ENCODE measurements at regions not wholly inside any gene's neighbourhood (a gene's known extent, or its start where the extent isn't known, plus 50 kb on each side); places are given as distances from the start of the nearest gene placed in this dataset.

DNA sequence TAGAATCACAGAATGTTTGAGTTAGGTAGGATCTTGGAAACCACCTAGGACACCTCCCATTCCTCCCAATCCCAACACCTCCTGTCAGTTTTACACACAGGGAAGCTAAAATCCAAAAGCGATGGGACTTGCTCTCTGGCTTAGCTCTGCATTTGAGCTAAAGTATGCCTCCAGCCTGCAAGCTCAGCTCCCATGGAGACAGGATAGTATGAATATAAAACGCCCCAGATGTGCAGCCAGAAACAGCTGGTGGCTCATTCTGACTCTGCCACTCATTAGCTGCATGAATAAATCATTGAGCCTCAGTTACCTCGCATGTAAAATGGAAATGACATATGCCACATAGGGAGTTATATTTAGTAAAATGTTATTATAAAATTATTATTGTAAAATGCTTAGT lies 336.0 kb downstream of the SUCLA2 start:
- Mint-ChIP-seq H3K9me3 (no peaks in the 10 kb centered on the region), H3K4me1 (no peaks in the 10 kb centered on the region), H3K36me3 (no peaks in the 10 kb centered on the region), H3K27ac (no peak overlapping the region), H3K4me3 (no peak overlapping the region), H3K27me3 (no peaks in the 10 kb centered on the region)
- ATAC-seq (ENCODE audit: low read depth), result no peak
- POLR2A ChIA-PET, result no interaction called here
- DNase-seq, result no peak

DNA sequence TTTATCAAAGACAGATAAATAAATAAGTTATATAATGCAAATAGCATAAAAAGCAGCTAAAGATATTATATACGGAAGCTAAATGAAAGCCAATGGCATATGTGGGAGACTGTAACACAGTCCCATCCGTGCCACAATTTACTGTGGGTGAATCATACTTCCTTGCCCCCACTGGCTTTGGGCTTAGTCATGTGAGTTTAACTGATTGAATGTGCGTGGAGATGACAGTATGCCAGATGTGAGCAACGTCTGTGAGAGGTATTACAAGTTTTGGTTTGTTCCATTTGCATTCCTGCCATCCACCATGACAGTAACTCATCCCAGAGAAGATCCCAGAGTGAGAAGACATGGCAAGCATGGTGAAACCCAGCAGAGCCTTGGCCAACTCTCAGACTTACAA lies 340.0 kb downstream of the SUCLA2 start:
- Mint-ChIP-seq H3K36me3 (no peaks in the 10 kb centered on the region), H3K4me1 (no peaks in the 10 kb centered on the region), H3K9me3 (no peaks in the 10 kb centered on the region), H3K27me3 (no peaks in the 10 kb centered on the region), H3K4me3 (no peak overlapping the region), H3K27ac (no peak overlapping the region)
- no peak for ATAC-seq (ENCODE audit: low read depth)
- DNase-seq, result no peak
- POLR2A ChIA-PET, result no interaction called here

DNA sequence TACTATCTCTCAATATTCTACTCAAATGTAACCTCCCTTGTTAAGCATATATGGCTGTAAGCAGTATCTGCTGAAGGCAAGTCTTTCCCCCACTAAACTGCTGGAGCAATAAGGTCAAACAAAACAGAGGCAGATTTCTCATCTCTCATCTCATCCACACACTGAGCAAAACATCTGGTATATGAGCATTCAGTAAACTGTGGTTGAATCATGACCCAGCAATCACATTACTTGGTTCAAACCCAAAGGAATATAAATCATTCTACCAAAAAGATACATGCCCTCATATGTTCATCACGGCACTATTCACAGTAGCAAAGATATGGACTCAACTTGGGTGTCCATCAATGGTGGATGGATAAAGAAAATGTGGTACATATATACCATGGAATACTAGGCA lies 344.4 kb downstream of the SUCLA2 start:
- Mint-ChIP-seq H3K4me1 (no peaks in the 10 kb centered on the region), H3K36me3 (no peaks in the 10 kb centered on the region), H3K9me3 (no peaks in the 10 kb centered on the region), H3K4me3 (no peak overlapping the region), H3K27me3 (peaks cover 2% of the 10 kb centered on the region), H3K27ac (no peak overlapping the region)
- no peak for DNase-seq
- ATAC-seq (ENCODE audit: low read depth), result no peak
- POLR2A ChIA-PET, result no interaction called here

DNA sequence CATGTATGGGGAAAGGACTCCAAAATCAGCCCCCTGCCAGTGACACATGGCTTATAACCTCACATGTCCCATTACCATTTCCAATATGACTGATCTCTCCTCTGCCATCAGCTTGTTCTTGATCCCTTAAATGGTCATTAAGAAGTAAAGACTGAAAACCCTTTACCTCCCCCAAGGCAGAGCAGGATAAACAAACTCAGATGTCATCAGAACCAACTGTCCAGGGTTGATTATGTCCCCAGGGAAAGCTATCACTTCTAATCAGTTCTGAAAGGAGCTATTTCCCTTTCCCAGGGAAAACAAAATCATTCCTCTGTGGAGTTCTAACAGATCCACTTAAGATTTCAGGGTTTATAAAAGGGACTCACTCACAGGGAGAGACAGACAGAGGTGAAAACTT lies 350.9 kb downstream of the SUCLA2 start:
- POLR2A ChIA-PET, result no interaction called here
- ATAC-seq (ENCODE audit: low read depth) (no peak), DNase-seq (no peak)
- Mint-ChIP-seq H3K27me3 (peaks cover 2% of the 10 kb centered on the region), H3K36me3 (no peaks in the 10 kb centered on the region), H3K9me3 (no peaks in the 10 kb centered on the region), H3K27ac (no peak overlapping the region), H3K4me1 (no peaks in the 10 kb centered on the region), H3K4me3 (no peak overlapping the region)

DNA sequence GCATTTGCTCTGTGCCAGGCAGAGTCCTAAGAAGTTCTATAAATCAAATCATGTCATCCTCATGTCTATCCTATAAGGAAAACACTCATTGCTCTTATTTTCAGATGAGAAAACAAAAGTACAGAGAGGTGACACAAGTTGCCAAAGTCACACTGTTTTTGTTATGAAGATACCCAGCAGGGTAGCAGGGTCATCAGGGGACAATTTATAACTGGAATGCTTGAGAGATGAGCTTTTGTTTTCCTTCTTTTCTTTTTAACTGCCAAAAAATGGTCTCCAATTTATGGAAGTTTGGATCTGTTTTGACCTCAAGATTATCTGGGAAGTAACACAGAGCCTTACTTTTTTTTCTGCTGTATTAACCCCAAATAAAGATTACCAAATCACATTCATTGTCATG lies 354.1 kb downstream of the SUCLA2 start:
- no peaks in the 10 kb centered on the region for H3K4me1 Mint-ChIP-seq
- no peak overlapping the region for H3K4me3 Mint-ChIP-seq
- no peaks in the 10 kb centered on the region for H3K27me3 Mint-ChIP-seq
- ATAC-seq (ENCODE audit: low read depth) (no peak), DNase-seq (no peak)
- no peaks in the 10 kb centered on the region for H3K36me3 Mint-ChIP-seq
- no peaks in the 10 kb centered on the region for H3K9me3 Mint-ChIP-seq
- POLR2A ChIA-PET, result no interaction called here
- no peak overlapping the region for H3K27ac Mint-ChIP-seq

DNA sequence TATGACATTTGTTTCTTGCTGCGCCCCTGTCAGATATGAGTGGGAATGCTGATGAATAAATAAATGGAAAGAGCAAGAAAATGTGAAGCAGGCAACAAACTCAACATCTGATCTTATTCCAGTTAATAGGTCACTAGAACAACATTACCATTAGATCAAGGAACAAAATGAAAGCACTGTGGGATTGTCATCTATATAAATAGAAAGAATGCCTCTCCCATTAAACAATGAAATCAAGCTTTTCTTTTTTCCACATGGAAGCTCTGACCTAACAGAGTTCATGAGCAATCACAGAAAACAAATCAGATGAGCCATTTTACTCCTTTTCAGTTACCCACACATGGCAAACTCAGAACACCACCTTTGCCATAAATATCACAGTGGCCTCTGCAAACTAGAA lies 354.8 kb downstream of the SUCLA2 start:
- no peak for ATAC-seq (ENCODE audit: low read depth)
- no peak overlapping the region for H3K4me3 Mint-ChIP-seq
- H3K36me3 Mint-ChIP-seq, result no peaks in the 10 kb centered on the region
- no peak overlapping the region for H3K27ac Mint-ChIP-seq
- no peak for DNase-seq
- no peaks in the 10 kb centered on the region for H3K4me1 Mint-ChIP-seq
- POLR2A ChIA-PET, result no interaction called here
- no peaks in the 10 kb centered on the region for H3K9me3 Mint-ChIP-seq
- no peaks in the 10 kb centered on the region for H3K27me3 Mint-ChIP-seq

DNA sequence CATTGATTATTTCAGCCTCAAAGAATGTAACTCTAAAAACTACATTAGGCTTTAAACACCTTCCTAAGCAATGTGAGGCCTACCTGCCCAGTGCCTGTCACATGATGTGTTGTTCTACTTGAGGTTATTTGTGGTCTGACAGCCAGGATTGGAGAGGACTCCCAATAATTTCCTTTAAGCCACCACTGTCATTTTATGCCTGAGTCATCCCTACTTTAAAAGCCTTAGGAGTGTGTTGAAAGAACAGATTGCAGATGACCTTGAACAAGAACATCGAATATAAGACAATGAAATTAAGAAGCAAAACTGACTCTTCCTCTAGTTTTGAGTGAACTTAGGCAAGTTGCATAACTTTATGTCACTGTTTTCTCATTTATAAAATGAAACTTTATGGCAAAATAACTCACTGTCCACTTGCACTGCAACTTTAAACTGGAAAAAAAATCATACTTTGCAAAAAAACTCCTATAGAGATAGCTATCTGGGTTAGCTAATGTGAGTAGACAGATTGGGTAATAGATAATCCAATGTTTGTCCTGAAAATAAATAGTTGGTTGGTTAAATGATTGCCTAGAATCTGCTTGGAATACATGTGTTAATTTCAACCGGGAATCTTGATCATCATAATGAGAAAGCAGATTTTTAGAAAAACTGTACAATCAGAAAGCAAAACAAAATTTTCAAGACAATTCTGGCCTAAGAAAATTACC lies 361.2 kb downstream of the SUCLA2 start:
- POLR2A ChIA-PET, result no interaction called here
- Mint-ChIP-seq H3K27me3 (peaks cover 3% of the 10 kb centered on the region), H3K4me3 (no peak overlapping the region), H3K36me3 (no peaks in the 10 kb centered on the region), H3K4me1 (no peaks in the 10 kb centered on the region), H3K27ac (no peak overlapping the region), H3K9me3 (peaks cover 3% of the 10 kb centered on the region)
- no peak for ATAC-seq (ENCODE audit: low read depth)
- no peak for DNase-seq

DNA sequence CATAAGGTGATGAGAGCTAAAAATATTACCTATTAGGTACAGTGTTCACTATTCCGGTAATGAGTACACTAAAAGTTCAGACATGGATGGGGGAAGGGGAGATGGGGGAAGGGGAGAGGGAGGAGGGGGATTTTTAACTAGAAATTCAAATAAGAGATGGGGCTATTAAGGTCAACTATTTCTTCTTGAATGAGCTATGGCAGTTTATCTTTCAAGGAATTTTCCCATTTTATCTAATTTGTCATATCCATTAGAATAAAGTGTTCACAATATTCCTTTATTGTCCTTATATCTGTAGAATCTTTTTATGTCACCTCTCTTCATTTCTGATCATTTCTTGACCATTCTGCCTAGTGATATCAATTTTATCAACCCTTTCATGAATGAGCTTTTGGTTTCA lies 362.4 kb downstream of the SUCLA2 start:
- Mint-ChIP-seq H3K27me3 (peaks cover 3% of the 10 kb centered on the region), H3K4me3 (no peak overlapping the region), H3K9me3 (peaks cover 4% of the 10 kb centered on the region), H3K36me3 (no peaks in the 10 kb centered on the region), H3K4me1 (no peaks in the 10 kb centered on the region), H3K27ac (no peak overlapping the region)
- DNase-seq, result no peak
- no peak for ATAC-seq (ENCODE audit: low read depth)
- POLR2A ChIA-PET, result no interaction called here

DNA sequence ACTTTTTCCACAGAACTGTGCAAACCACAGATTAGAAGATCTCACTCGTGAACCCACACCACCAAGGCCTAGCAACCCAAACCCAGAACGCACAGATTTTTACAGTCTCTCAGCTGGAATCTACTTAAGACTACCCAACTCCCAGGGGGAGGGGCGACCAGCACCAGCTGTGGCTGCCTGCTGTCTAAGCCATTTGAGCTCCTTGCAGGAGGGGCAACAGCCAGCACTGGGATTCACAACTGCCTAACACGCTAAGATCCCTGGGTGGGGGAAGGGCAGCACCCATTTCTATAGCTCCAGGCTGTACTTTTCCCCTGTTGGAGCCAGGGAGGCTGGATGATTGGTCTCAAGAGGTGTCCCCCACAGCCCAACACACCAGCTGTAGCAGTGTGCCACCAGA lies 368.8 kb downstream of the SUCLA2 start:
- Mint-ChIP-seq H3K36me3 (no peaks in the 10 kb centered on the region), H3K4me3 (no peak overlapping the region), H3K4me1 (no peaks in the 10 kb centered on the region), H3K27ac (no peak overlapping the region), H3K27me3 (no peaks in the 10 kb centered on the region), H3K9me3 (peaks cover 4% of the 10 kb centered on the region)
- DNase-seq, result no peak
- ATAC-seq (ENCODE audit: low read depth), result no peak
- POLR2A ChIA-PET, result no interaction called here

DNA sequence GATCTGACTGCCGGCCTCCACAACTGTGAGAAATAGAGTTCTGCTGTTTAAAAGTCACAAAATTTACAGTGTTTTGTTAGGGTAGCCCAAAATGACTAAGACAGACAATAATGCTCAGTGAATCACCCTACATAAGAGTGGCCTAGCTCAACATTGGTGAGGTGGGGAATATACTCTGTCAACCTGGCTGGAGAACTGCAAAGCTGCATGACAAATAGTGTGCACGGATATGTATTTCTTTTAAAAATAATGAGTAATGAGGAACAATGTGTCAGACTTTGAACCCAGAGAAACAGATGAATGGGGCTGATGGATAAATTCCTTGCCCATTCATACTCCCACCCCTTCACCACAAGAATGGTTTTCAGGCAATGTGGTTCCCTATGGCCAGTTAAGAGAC lies 372.4 kb downstream of the SUCLA2 start:
- ATAC-seq (ENCODE audit: low read depth), result no peak
- Mint-ChIP-seq H3K4me1 (no peaks in the 10 kb centered on the region), H3K27ac (no peak overlapping the region), H3K27me3 (no peaks in the 10 kb centered on the region), H3K4me3 (no peak overlapping the region), H3K36me3 (no peaks in the 10 kb centered on the region), H3K9me3 (no peaks in the 10 kb centered on the region)
- POLR2A ChIA-PET, result no interaction called here
- no peak for DNase-seq

DNA sequence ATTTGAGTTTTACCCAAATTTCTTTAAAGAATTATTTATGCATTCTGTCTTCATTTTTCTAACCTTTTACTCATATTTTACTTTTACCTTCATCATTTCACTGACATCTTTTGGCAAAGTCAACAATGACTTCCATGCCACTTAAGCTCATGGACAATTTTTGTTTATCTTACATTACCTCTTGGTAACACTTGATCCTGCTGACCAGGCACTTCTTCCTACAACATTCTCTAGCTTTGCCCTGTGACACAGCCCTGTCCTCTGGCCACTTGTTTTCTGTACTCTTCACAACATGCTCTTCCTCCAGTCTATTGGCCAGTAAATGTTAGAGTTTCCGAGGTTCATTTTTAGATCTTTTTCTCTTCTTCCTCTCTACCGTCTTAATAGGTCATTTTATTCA lies 377.2 kb downstream of the SUCLA2 start:
- no peak for ATAC-seq (ENCODE audit: low read depth)
- H3K27me3 Mint-ChIP-seq, result peaks cover 3% of the 10 kb centered on the region
- DNase-seq, result no peak
- H3K9me3 Mint-ChIP-seq, result no peaks in the 10 kb centered on the region
- no peaks in the 10 kb centered on the region for H3K4me1 Mint-ChIP-seq
- POLR2A ChIA-PET, result no interaction called here
- no peaks in the 10 kb centered on the region for H3K36me3 Mint-ChIP-seq
- no peak overlapping the region for H3K4me3 Mint-ChIP-seq
- H3K27ac Mint-ChIP-seq, result no peak overlapping the region

DNA sequence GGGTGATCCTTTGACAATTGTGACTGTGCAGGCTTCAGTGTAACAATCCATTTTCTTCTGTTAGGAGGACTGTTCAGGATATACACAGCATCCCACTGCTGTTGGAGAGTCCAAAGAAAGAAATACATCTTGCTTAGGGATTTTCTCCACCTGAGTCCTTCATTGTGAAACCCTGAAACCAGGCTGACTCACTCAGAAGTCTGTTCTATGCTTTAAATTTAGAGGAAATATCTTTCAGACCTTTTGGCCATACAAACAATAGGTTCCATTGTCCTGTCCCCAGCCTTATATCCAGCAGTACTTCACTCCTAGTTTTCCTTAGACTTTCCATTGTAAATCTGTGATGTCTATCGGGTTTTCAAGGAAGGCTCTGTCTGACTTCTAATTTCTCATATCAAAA lies 379.1 kb downstream of the SUCLA2 start:
- POLR2A ChIA-PET, result no interaction called here
- Mint-ChIP-seq H3K4me3 (no peak overlapping the region), H3K9me3 (no peaks in the 10 kb centered on the region), H3K27me3 (peaks cover 3% of the 10 kb centered on the region), H3K36me3 (no peaks in the 10 kb centered on the region), H3K4me1 (no peaks in the 10 kb centered on the region), H3K27ac (no peak overlapping the region)
- DNase-seq, result no peak
- no peak for ATAC-seq (ENCODE audit: low read depth)

DNA sequence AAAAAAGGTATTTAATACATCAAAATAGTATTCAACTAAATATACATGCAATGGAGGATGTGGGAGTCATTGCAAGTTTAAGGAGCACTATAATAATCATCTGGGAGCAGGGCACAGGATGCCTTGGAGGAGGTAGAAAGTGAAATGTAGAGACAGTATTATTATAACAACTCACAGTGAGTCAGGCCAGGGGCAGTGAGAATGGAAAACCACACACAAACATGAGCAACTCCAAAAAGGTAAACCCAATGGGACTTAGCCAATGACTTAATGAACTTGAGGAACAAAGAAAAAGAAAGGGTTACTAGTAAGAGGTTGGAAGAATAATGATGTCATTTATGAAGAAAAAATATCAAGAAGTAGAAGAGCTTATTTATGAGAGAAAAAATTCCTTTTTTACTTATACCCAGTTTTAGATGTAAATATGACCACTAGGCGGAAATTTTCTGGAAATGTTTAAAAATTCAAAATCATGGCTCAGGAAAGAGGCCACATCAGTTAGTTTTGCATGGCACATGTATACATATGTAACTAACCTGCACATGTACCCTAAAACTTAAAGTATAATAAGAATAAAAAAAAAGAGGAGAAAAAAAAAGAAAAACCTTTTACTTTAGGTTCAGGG lies 389.3 kb downstream of the SUCLA2 start:
- POLR2A ChIA-PET, result no interaction called here
- no peak overlapping the region for H3K4me3 Mint-ChIP-seq
- no peaks in the 10 kb centered on the region for H3K36me3 Mint-ChIP-seq
- H3K27ac Mint-ChIP-seq, result no peak overlapping the region
- no peaks in the 10 kb centered on the region for H3K27me3 Mint-ChIP-seq
- H3K9me3 Mint-ChIP-seq, result no peaks in the 10 kb centered on the region
- H3K4me1 Mint-ChIP-seq, result no peaks in the 10 kb centered on the region
- ATAC-seq (ENCODE audit: low read depth), result no peak
- no peak for DNase-seq

DNA sequence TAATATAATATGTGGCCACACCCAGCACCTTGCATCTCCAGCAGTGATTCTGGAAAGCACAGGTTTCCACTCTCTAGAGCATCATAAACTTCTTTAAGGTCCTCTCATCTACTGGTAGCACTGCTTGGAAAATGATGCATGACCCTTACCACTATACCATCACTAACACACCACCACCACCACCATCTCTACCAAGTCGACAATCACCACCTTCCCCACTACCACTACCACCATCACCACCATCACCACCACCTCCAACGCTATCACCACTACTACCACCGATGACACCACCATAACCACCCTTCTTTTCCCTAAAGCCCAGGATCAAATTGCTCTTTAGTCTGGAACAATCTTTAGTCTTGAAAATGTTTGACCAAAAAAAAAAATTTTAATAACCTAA lies 390.4 kb downstream of the SUCLA2 start:
- no peaks in the 10 kb centered on the region for H3K9me3 Mint-ChIP-seq

DNA sequence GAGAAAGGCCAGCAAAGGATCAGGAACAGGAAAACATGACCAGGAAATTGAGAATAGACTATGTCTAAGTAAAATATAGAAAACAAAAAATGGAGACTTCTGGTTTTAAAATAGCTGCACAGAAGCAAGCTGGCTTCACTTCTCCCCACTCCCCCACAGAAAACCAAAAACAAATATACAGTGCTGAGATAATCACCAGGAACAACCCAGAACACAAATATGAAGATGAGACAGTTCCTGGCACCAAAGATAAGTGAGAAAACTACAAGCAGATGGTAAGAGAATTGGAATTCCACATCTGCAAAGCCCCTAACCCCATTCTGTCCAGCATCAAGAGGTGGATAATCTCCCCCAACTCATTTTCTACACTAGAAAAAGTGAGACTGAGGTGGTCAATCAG lies 397.7 kb downstream of the SUCLA2 start:
- no peak for ATAC-seq (ENCODE audit: low read depth)
- no peaks in the 10 kb centered on the region for H3K36me3 Mint-ChIP-seq
- no peaks in the 10 kb centered on the region for H3K27me3 Mint-ChIP-seq
- no peak overlapping the region for H3K4me3 Mint-ChIP-seq
- H3K9me3 Mint-ChIP-seq, result peaks cover 3% of the 10 kb centered on the region
- POLR2A ChIA-PET, result no interaction called here
- no peaks in the 10 kb centered on the region for H3K4me1 Mint-ChIP-seq
- no peak overlapping the region for H3K27ac Mint-ChIP-seq
- no peak for DNase-seq

More for the DNA sequence above, 390.4 kb downstream of the SUCLA2 start:
- ATAC-seq (ENCODE audit: low read depth) (no peak), DNase-seq (no peak)
- Mint-ChIP-seq H3K4me1 (no peaks in the 10 kb centered on the region), H3K27me3 (no peaks in the 10 kb centered on the region), H3K4me3 (no peak overlapping the region), H3K27ac (no peak overlapping the region), H3K36me3 (no peaks in the 10 kb centered on the region)
- POLR2A ChIA-PET, result no interaction called here
